CD4-positive, alpha-beta T cell (primary cell): ENCODE measurements at regions not wholly inside any gene's neighbourhood (a gene's known extent, or its start where the extent isn't known, plus 50 kb on each side); places are given as distances from the start of the nearest gene placed in this dataset.

Experiments used
- ATAC-seq: fragments of 200-7000 bp; cut with Tn5 transposase; one replicate; pipeline ENCODE4 v1.10.0; 2022; ENCODE audit warnings: mild to moderate bottlenecking; ENCODE audit not compliant: poor library complexity
- CTCF ChIA-PET: fragments of 350-600 bp; sonication (Branson Sonifier 250); formaldehyde crosslinking; loops from one replicate; lab custom pipeline; 2021; ENCODE audit warnings: antibody characterized with exemption, inconsistent platforms; lab: Charles Lee
- POLR2A ChIA-PET: fragments of 350-600 bp; sonication (Branson Sonifier 250); formaldehyde crosslinking; loops from one replicate; lab custom pipeline; 2021; ENCODE audit warnings: antibody characterized with exemption, inconsistent platforms; lab: Charles Lee
- DNase-seq, 14 experiments: peaks; one replicate each; pipeline ENCODE4 v3.0.0-alpha.2; 2013 to 2020; ENCODE audit warnings: mixed read lengths in 2 of 14
- H3K27ac ChIP-seq, 2 donors: one replicate each; pipeline versions ENCODE4 v1.5.1 to v1.7.0; 2013; ENCODE audit warnings: low read length in 2 of 2, low read depth in 1 of 2, mild to moderate bottlenecking in 1 of 2
- H3K27me3 ChIP-seq, 2 experiments: 1 replicate in 1 of 2; 2 replicates in 1 of 2; pipeline versions ENCODE4 v1.6.1 to v1.7.0; 2013; ENCODE audit warnings: low read length in 2 of 2, control low read depth in 1 of 2, mild to moderate bottlenecking in 1 of 2, moderate library complexity in 1 of 2; ENCODE audit not compliant: insufficient read depth in 2 of 2, control insufficient read depth in 1 of 2
- H3K36me3 ChIP-seq: one replicate; pipeline ENCODE4 v1.6.1; 2013; ENCODE audit warnings: low read length, control low read depth; ENCODE audit not compliant: insufficient read depth
- H3K4me1 ChIP-seq: one replicate; pipeline ENCODE4 v1.6.1; 2013; ENCODE audit warnings: low read length, control low read depth; ENCODE audit not compliant: insufficient read depth
- H3K4me3 ChIP-seq: one replicate; pipeline ENCODE4 v1.5.1; 2013; ENCODE audit warnings: mild to moderate bottlenecking, low read length, moderate library complexity
- H3K9me3 ChIP-seq, 2 experiments: 1 replicate in 1 of 2; 2 replicates in 1 of 2; pipeline versions ENCODE4 v1.6.1 to v1.7.0; 2013; ENCODE audit warnings: low read length in 2 of 2, mild to moderate bottlenecking in 2 of 2, control low read depth in 1 of 2, moderate library complexity in 1 of 2; ENCODE audit not compliant: control insufficient read depth in 1 of 2, insufficient read depth in 1 of 2
- H3K27ac Mint-ChIP-seq: one replicate; pipeline ENCODE4 v1.8.0; 2020; ENCODE audit warnings: mixed read lengths
- H3K27me3 Mint-ChIP-seq: one replicate; pipeline ENCODE4 v1.8.0; 2021; ENCODE audit warnings: mixed read lengths
- H3K36me3 Mint-ChIP-seq: one replicate; pipeline ENCODE4 v1.8.0; 2021; ENCODE audit warnings: low read depth, mixed read lengths
- H3K4me1 Mint-ChIP-seq: one replicate; pipeline ENCODE4 v1.8.0; 2021; ENCODE audit warnings: low read depth, mixed read lengths
- H3K4me3 Mint-ChIP-seq: one replicate; pipeline ENCODE4 v1.8.0; 2020; ENCODE audit warnings: mild to moderate bottlenecking, mixed read lengths
- H3K9me3 Mint-ChIP-seq: one replicate; pipeline ENCODE4 v1.8.0; 2020; ENCODE audit warnings: mixed read lengths
- intact Hi-C, 2 experiments: fragments of 100-400 bp; cut with DNase I in 1 of 2; cut with micrococcal nuclease in 1 of 2; formaldehyde crosslinking; loops; one replicate each; pipeline versions ENCODE4 v1.15.1 to v1.9.0; 2023 to 2025; cut with DNase I, micrococcal nuclease
- TF ChIP-seq, protein P1 (sequence below): fragments of 200-600 bp; IDR thresholded peaks from one replicate; pipeline ENCODE4 v1.8.0; 2022; ENCODE audit warnings: antibody characterized with exemption, mild to moderate bottlenecking

DNA sequence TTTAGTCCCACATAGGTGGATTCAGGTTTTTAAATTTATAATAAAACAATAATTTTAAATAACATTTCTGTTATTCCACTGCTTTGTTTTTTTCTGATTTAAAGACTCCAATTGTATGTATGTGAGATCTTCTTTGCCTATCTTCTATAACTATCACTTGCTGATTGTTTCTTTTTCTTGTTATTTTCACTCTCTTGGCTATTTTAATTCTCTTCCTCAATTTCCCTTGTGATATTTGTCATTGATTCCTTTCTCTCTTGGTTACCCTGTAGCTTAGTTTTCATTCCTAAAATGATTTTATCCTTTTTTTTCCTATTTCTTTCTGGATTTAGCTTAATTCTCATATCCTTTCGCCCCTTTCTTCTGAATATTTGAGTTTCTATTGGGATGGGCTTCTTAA lies 227.3 kb upstream of the TENT5A start:
- Mint-ChIP-seq H3K4me1 (no peaks in the 10 kb centered on the region), H3K9me3 (peaks cover 10% of the 10 kb centered on the region), H3K4me3 (no peak overlapping the region), H3K27ac (no peak overlapping the region), H3K27me3 (no peaks in the 10 kb centered on the region), H3K36me3 (no peaks in the 10 kb centered on the region)
- Histone ChIP-seq H3K4me3 (no peak overlapping the region), H3K36me3 (no peaks in the 10 kb centered on the region), H3K27me3 (no peaks in the 10 kb centered on the region), H3K27ac (no peak overlapping the region), H3K9me3 (no peaks in the 10 kb centered on the region), H3K4me1 (no peaks in the 10 kb centered on the region)
- TF ChIP-seq, protein P1, sequence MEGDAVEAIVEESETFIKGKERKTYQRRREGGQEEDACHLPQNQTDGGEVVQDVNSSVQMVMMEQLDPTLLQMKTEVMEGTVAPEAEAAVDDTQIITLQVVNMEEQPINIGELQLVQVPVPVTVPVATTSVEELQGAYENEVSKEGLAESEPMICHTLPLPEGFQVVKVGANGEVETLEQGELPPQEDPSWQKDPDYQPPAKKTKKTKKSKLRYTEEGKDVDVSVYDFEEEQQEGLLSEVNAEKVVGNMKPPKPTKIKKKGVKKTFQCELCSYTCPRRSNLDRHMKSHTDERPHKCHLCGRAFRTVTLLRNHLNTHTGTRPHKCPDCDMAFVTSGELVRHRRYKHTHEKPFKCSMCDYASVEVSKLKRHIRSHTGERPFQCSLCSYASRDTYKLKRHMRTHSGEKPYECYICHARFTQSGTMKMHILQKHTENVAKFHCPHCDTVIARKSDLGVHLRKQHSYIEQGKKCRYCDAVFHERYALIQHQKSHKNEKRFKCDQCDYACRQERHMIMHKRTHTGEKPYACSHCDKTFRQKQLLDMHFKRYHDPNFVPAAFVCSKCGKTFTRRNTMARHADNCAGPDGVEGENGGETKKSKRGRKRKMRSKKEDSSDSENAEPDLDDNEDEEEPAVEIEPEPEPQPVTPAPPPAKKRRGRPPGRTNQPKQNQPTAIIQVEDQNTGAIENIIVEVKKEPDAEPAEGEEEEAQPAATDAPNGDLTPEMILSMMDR, result no peak
- intact Hi-C loops, result no loop called here
- CTCF ChIA-PET, result no interaction called here
- DNase-seq (no peak), ATAC-seq (no peak)
- POLR2A ChIA-PET, result no interaction called here

DNA sequence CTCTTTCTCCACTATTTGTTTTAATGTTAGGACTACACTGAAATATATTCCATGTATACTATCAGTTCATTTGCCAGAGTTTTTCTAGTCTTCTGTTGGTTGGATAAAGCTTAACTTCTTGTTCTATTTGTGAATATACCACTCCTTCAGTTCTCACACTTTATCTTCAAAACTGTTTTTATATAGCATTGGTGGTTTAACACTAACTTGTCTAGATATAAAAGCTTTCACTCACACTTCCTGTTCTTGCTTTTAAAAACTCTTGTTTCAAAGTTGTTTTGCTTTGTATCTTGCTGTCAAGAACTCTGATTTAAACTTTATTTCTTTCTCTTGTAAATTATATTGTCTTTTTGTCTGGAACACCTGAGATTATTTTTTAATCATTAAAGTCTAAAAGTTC lies 226.8 kb upstream of the TENT5A start:
- no peak overlapping the region for H3K4me3 Mint-ChIP-seq
- ATAC-seq (no peak), DNase-seq (no peak)
- intact Hi-C loops, result no loop called here
- Histone ChIP-seq H3K36me3 (no peaks in the 10 kb centered on the region), H3K4me3 (no peak overlapping the region), H3K27me3 (no peaks in the 10 kb centered on the region), H3K9me3 (no peaks in the 10 kb centered on the region), H3K4me1 (no peaks in the 10 kb centered on the region), H3K27ac (no peak overlapping the region)
- no peaks in the 10 kb centered on the region for H3K4me1 Mint-ChIP-seq
- no peak overlapping the region for H3K27ac Mint-ChIP-seq
- TF ChIP-seq, protein P1, result no peak
- no peaks in the 10 kb centered on the region for H3K36me3 Mint-ChIP-seq
- ChIA-PET CTCF (no interaction called here), POLR2A (no interaction called here)
- peaks cover 10% of the 10 kb centered on the region for H3K9me3 Mint-ChIP-seq
- H3K27me3 Mint-ChIP-seq, result no peaks in the 10 kb centered on the region

DNA sequence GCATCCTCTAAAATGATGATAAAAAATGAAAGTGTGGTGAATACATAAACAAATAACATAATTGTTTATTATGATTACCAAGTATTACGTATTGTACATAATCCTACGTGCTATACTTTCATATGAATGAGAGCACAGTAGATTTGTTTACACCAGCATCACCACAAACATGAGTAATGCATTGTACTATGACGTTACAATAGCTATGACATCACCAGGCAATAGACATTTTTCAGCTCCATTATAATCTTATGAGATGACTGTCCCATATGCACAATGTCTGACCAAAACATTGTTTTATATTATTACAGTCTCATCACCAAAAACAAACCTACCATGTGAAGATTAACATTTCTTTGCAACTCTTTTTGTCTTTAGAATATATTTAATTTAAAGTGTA lies 225.7 kb upstream of the TENT5A start:
- TF ChIP-seq, protein P1, result no peak
- ChIA-PET POLR2A (no interaction called here), CTCF (no interaction called here)
- ATAC-seq, result no peak
- Mint-ChIP-seq H3K27ac (no peak overlapping the region), H3K27me3 (no peaks in the 10 kb centered on the region), H3K4me3 (no peak overlapping the region), H3K4me1 (no peaks in the 10 kb centered on the region), H3K9me3 (peaks cover 13% of the 10 kb centered on the region), H3K36me3 (no peaks in the 10 kb centered on the region)
- H3K4me1 ChIP-seq, result no peaks in the 10 kb centered on the region
- no peak overlapping the region for H3K27ac ChIP-seq
- intact Hi-C loops, result no loop called here
- H3K9me3 ChIP-seq, result no peaks in the 10 kb centered on the region
- H3K27me3 ChIP-seq, result no peaks in the 10 kb centered on the region
- no peaks in the 10 kb centered on the region for H3K36me3 ChIP-seq
- DNase-seq, result no peak
- H3K4me3 ChIP-seq, result no peak overlapping the region
